Common myeloid progenitor, CD34-positive (primary cell): ENCODE measurements at regions not wholly inside any gene's neighbourhood (a gene's known extent, or its start where the extent isn't known, plus 50 kb on each side); places are given as distances from the start of the nearest gene placed in this dataset.
"Not testable (repeated sequence)": the region's sequence is repeated elsewhere in the genome, so short reads cannot be mapped to it uniquely, and the experiment has no call there.

Source experiments
- CTCF ChIA-PET: fragments of 350-600 bp; sonication (Branson Sonifier 250); formaldehyde crosslinking; loops from one replicate; lab custom pipeline; 2021; ENCODE audit warnings: antibody characterized with exemption; lab: Charles Lee
- POLR2A ChIA-PET: fragments of 350-600 bp; sonication (Branson Sonifier 250); formaldehyde crosslinking; loops from one replicate; lab custom pipeline; 2021; ENCODE audit warnings: antibody characterized with exemption; lab: Charles Lee
- DNase-seq, 3 donors: peaks; one replicate each; pipeline versions ENCODE4 v3.0.0 to v3.0.0-alpha.2; 2013
- H3K27ac ChIP-seq, 2 experiments: 1 replicate in 1 of 2; 2 replicates in 1 of 2; pipeline ENCODE4 v1.7.0; 2013; ENCODE audit warnings: inconsistent platforms in 2 of 2, low read length in 2 of 2, mild to moderate bottlenecking in 2 of 2, low read depth in 1 of 2, moderate library complexity in 1 of 2; ENCODE audit not compliant: severe bottlenecking in 2 of 2, insufficient read depth in 1 of 2, poor library complexity in 1 of 2
- H3K27me3 ChIP-seq, 5 experiments: replicated peaks in 2 of 5; 1 replicate in 3 of 5; 2 replicates in 2 of 5; pipeline versions ENCODE4 v1.6.1 to v1.7.0; 2013; ENCODE audit warnings: low read length in 4 of 5, mild to moderate bottlenecking in 2 of 5, moderate library complexity in 2 of 5, inconsistent platforms in 1 of 5; ENCODE audit not compliant: insufficient read depth in 5 of 5, control insufficient read depth in 4 of 5
- H3K36me3 ChIP-seq, 4 experiments: 1 replicate in 2 of 4; 2 replicates in 2 of 4; pipeline versions ENCODE4 v1.6.1 to v1.7.0; 2013; ENCODE audit warnings: low read length in 3 of 4, control low read depth in 1 of 4, mild to moderate bottlenecking in 1 of 4; ENCODE audit not compliant: control insufficient read depth in 4 of 4, insufficient read depth in 4 of 4
- H3K4me1 ChIP-seq, 4 experiments: 1 replicate in 3 of 4; 2 replicates in 1 of 4; pipeline versions ENCODE4 v1.6.1 to v1.7.1; 2013; ENCODE audit warnings: low read length in 3 of 4, mild to moderate bottlenecking in 3 of 4, control low read depth in 1 of 4, inconsistent platforms in 1 of 4, moderate library complexity in 1 of 4; ENCODE audit not compliant: control insufficient read depth in 4 of 4, insufficient read depth in 4 of 4; ENCODE audit errors: control extremely low read depth in 1 of 4
- H3K4me3 ChIP-seq, 7 experiments: 1 replicate in 4 of 7; 2 replicates in 3 of 7; pipeline versions ENCODE4 v1.5.1 to v1.7.0; 2013; ENCODE audit warnings: mild to moderate bottlenecking in 7 of 7, low read length in 6 of 7, moderate library complexity in 6 of 7, inconsistent platforms in 2 of 7, low read depth in 2 of 7, control low read depth in 1 of 7; ENCODE audit not compliant: insufficient read depth in 4 of 7, control insufficient read depth in 1 of 7; ENCODE audit errors: extremely low read depth in 1 of 7
- H3K9me3 ChIP-seq, 5 experiments: 1 replicate in 4 of 5; 2 replicates in 1 of 5; pipeline versions ENCODE4 v1.6.1 to v1.7.1; 2013; ENCODE audit warnings: low read length in 4 of 5, mild to moderate bottlenecking in 2 of 5, inconsistent platforms in 1 of 5, low read depth in 1 of 5, moderate library complexity in 1 of 5; ENCODE audit not compliant: control insufficient read depth in 4 of 5, insufficient read depth in 2 of 5; ENCODE audit errors: control extremely low read depth in 1 of 5
- WGBS: methylation state at CpG from one replicate; pipeline ENCODE4 v1.1.5; 2013; ENCODE audit not compliant: insufficient coverage; 5-methylcytosine and 5-hydroxymethylcytosine counted together

DNA sequence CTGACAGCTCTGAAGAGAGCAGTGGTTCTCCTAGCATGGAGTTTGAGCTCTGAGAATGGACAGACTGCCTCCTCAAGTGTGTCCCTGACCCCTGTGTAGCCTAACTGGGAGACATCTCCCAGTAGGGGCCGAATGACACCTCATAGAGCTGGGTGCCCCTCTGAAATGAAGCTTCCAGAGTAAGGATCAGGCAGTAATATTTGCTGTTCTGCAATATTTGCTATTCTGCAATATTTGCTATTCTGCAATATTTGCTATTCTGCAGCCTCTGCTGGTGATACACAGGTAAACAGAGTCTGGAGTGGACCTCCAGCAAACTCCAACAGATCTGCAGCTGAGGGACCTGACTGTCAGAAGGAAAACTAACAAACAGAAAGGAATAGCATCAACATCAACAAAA, 105.5 kb downstream of the BUD13 start:
- peaks cover 2 to 22% (median 7%) of the 10 kb centered on the region in 5 experiments for H3K9me3 ChIP-seq
- WGBS = 82% methylated on average over 1 of the region's 1 CpG
- POLR2A ChIA-PET, H3K36me3 ChIP-seq, DNase-seq, H3K4me3 ChIP-seq, H3K4me1 ChIP-seq, H3K27ac ChIP-seq, H3K27me3 ChIP-seq: not testable (repeated sequence)
- CTCF ChIA-PET = interaction anchor here (1.1 kb wide), 1 partner anchor 25 kb away, joined by 4 read pairs; no protein-coding TSS in a partner anchor

DNA sequence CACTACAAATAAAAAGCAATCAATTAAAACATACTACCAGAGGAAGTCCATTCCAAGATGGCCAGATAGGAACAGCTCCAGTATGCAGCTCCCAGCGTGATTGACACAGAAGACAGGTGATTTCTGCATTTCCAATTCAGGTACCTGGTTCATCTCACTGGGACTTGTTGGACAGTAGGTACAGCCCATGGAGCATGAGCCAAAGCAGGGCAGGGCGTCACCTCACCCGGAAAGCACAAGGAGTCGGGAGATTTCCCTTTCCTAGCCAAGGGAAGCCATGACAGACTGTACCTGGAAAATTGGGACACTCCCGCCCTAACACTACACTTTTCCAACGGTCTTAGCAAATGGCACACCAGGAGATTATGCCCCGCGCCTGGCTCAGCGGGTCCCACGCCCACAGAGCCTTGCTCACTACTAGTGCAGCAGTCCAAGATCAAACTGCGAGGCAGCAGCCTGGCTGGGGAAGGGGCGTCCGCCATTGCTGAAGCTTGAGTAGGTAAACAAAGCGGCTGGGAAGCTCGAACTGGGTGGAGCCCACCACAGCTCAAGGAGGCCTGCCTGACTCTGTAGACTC, 106.0 kb downstream of the BUD13 start:
- DNase-seq, POLR2A ChIA-PET: not testable (repeated sequence)
- WGBS = 93% methylated on average over 14 of the region's 15 CpGs

DNA sequence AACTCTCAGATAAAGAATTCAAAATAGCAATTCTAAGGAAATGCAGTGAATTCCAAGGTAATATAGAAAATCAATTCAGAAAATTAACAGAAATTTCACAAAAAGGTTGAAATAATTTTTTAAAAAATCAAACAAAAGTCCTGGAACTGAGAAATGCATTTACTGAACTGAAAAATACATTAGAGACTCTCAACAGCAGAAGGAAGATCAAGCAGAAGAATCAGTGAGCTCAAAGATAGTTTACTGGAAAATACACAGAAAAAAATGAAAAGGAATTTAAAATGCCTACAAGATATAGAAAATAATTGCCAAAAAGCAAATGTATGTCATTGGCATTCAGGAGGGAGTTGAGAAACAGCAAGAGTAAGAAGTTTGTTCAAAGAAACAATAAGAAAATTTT, 107.3 kb downstream of the BUD13 start:
- Histone ChIP-seq H3K36me3 (no peaks in the 10 kb centered on the region), H3K27ac (no peak overlapping the region), H3K9me3 (peaks cover 2 to 22% (median 7%) of the 10 kb centered on the region in 5 experiments), H3K27me3 (no peaks in the 10 kb centered on the region), H3K4me1 (no peaks in the 10 kb centered on the region), H3K4me3 (no peak overlapping the region)
- DNase-seq = no peak
- CTCF ChIA-PET = no interaction called here
- POLR2A ChIA-PET = no interaction called here

More for the DNA sequence above, 106.0 kb downstream of the BUD13 start:
- H3K4me3 ChIP-seq, CTCF ChIA-PET, H3K27me3 ChIP-seq, H3K36me3 ChIP-seq, H3K27ac ChIP-seq, H3K4me1 ChIP-seq: not testable (repeated sequence)
- peaks cover 2 to 22% (median 7%) of the 10 kb centered on the region in 5 experiments for H3K9me3 ChIP-seq

DNA sequence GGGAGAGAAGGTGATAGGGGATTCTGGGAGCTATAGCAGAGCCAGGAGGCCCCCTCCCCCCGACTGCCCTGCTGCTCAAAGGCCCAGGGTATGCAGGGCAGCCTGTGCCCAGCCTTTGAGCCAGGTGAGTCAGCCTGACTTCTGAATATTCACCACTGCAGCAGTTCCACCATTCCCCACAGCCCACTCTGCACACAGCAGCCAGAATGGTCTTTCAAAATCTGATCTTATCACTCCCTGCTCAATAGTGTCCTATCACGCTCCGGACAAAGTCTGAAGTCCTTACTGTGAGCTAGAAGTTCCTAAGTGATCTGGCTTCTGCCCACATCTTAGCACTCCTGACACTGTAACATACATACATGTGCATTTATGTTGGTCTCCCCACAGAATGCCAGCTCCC, 111.7 kb downstream of the BUD13 start:
- no peak for DNase-seq
- no peaks in the 10 kb centered on the region for H3K36me3 ChIP-seq
- no peaks in the 10 kb centered on the region for H3K4me1 ChIP-seq
- CTCF ChIA-PET = no interaction called here
- H3K9me3 ChIP-seq = peaks cover 2 to 14% (median 7%) of the 10 kb centered on the region in 5 experiments
- H3K4me3 ChIP-seq = no peak overlapping the region
- POLR2A ChIA-PET = no interaction called here
- 87% methylated on average over 3 of the region's 3 CpGs for WGBS
- H3K27me3 ChIP-seq = no peaks in the 10 kb centered on the region
- H3K27ac ChIP-seq = no peak overlapping the region

DNA sequence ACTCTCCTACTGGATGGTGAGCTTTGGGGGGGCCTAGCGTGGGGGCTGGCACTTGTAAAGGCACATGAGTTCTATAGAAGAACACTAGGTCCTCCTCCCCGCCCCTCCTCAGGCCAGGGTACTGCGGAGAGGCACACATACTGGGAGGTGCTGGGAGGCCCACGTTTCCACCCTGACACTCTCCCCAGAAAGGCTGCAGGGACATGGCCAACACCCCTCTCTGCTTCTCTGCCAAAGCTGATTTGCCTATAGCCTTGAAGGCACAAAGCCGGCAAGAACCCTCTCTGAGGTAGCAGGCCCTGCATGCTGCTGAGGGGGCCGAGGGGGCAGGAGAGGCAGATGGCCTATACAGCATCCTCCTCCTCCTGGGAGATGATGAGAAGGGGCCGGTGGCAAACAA, 112.8 kb downstream of the BUD13 start:
- POLR2A ChIA-PET = no interaction called here
- H3K27me3 ChIP-seq = no peaks in the 10 kb centered on the region
- H3K4me1 ChIP-seq = no peaks in the 10 kb centered on the region
- CTCF ChIA-PET = no interaction called here
- no peak overlapping the region for H3K27ac ChIP-seq
- WGBS = 86% methylated on average over 5 of the region's 7 CpGs
- H3K9me3 ChIP-seq = peaks cover 0 to 8% (median 2%) of the 10 kb centered on the region in 5 experiments
- H3K4me3 ChIP-seq = no peak overlapping the region
- no peak for DNase-seq
- no peaks in the 10 kb centered on the region for H3K36me3 ChIP-seq

DNA sequence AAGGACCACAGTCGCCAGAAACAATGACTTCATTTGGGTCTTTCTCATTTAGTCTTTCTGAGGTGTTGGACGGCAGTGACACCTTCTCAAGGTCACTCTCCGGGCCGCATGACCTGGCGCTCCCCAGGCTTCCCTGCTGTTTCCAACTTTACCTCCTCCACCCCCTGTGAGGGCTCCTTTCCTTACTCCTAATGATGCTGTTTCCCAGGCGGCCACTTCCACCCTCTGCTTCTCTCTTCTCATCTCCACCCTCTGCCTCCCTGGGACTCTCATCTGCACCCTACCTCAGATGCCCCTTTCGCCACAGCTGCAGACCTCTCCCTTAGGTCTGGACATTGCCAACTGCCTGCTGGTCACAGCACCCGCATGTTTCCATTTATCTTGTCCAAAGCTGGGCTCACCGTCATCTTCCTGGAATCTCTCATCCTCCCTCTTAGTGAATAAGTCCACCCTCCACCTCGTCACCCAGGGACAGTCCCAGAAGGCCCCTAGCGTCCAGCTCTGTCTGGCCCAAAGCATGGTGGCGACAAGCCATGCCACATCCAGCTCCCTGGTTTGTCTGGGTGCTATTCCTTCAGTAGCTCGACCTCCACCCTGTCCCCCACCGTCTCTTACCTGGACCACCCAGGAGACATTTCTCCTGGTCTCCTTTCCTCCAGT, 113.8 kb downstream of the BUD13 start:
- H3K4me3 ChIP-seq = no peak overlapping the region
- no peak overlapping the region for H3K27ac ChIP-seq
- peaks cover 0 to 7% (median 0%) of the 10 kb centered on the region in 5 experiments for H3K9me3 ChIP-seq
- no peaks in the 10 kb centered on the region for H3K36me3 ChIP-seq
- H3K4me1 ChIP-seq = no peaks in the 10 kb centered on the region
- no peaks in the 10 kb centered on the region for H3K27me3 ChIP-seq
- ChIA-PET POLR2A (no interaction called here), CTCF (no interaction called here)
- 97% methylated on average over 12 of the region's 14 CpGs for WGBS
- DNase-seq = no peak
